HG03280 (cell line): ENCODE measurements at regions not wholly inside any gene's neighbourhood (a gene's known extent, or its start where the extent isn't known, plus 50 kb on each side); places are given as distances from the start of the nearest gene placed in this dataset.

ENCODE experiments used
- ATAC-seq: cut with Tn5 transposase; IDR thresholded peaks from one replicate; pipeline ENCODE4 v1.9.1; 2021; ENCODE audit warnings: mild to moderate bottlenecking, moderate library complexity; ENCODE audit not compliant: unreplicated experiment

DNA sequence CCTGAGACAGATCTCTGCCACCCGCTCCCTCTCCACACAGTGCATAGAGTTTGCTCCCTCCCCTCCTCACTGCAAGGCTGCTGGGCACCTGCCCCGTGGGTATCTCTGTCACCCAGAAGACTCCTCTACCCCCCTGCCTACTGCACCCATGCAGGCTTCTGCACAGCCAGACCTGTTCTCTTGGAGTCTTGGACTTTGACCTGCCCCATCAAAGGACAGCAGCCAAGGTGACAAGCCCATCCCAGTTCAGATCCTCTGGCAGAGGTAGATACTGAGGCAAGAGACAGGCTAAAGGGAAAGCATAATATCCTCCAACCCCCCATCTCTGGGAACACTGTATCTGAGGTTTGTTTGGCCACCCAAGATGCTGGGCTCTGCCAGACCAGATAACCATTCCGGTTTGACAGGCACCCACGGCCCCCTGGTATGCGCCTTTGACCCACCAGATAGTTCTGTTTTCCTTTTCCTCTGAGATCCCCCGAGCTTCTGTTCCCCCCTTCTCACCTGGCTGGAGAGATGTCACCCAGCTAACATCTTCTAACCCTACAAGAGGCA is 239.6 kb downstream of the SOX9 start:
- ATAC-seq: no peak

DNA sequence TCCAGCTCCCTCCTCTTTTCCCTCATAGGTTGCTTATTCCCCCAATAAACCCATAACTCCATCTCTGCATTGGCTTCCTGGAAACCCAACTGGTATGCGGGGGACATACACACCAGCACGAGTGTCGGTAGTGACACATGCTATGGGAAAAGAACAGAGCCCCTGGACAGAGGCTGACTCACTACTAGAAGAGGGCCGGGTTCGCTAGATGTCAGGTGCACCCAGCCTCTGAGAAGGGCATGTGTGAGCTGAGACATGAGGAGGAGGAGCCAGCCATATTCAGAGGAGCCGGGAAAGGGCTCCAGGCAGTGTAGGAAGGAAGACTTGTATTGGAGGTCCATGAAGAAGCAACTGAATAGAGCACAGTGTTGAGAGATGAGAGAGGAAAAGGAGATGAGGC is 241.1 kb downstream of the SOX9 start:
- no peak for ATAC-seq

DNA sequence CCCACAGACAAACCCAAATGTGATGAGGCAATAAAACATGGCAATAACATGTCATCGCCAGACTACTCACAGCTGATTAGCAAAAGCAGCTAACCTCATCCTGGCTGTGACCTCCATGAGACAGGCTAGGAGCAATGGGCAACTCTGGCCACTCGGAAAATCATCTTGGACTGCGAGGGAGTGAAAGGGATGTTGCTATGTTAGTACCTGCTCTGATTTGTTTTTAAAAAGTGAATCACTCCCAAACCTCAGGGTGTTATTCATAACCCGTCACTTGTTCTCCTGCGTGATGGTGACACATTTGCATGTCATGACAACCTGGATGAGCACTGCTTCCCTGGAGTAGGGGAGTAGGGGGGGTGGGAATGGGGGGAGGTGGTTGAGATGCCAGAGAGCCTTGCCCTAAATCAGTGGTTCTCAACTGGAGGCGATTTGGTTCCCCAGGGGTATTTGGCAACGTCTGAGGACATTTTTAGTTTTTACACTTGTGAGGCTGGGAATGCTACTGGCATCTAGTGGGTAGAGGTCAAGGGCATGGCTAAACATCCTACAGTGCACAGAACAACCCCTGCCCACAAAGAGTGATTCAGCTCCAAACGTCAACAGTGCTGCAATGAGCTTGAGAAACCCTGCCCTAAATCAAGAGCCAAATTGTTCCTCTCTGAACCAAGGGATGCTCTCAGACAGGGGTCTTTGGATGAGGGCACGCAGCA is 241.7 kb downstream of the SOX9 start:
- ATAC-seq: no peak

DNA sequence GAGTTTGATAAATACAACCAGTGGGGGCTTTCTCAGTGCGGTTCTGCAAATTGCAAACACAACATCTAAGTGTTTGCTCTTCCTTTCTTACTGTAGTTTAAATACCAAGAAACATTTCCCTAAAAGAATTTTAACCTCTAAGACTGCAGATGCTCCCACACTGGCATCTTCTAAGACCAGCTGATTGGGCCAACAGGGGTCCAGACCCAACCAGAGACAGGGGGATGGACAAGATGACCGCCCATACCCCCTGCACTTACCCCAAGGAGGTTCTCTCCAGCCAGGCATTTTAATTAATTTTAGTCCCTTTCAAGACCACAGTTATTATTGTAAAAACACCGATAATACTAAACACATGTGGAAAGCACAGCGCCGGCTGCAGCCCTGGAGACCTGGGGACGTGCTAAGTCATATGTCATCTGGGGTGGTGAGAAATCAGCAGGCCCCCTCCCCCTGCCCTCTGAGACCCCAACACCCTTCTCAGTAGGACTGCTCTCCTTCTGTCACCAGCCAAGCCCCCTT is 242.3 kb downstream of the SOX9 start:
- no peak for ATAC-seq

DNA sequence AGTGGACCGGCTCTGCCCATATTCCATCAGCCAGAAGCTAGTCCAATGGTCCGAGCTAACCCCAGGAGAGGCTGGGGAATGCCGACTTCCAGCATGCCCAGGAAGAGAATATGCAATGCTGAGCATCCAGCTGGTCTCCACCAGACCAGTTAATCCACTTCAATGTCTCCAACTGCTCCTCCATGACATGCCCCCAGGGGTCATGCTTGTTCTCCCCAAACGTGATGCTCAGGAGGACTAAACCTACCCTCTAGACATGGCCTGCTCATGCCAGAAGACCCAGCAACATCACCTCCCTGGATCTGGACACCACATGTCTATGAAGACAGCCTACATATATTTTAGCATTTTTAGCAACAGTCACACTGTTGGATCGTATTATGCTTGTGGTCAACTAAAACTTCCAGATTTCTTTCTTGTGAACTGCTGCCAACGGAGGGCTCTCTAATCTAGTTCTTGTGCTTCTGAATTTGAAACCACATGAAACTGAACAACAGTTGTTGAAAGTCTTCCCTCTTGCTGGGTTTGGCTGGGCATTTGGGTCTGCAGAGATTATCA is 245.1 kb downstream of the SOX9 start:
- ATAC-seq: no peak

DNA sequence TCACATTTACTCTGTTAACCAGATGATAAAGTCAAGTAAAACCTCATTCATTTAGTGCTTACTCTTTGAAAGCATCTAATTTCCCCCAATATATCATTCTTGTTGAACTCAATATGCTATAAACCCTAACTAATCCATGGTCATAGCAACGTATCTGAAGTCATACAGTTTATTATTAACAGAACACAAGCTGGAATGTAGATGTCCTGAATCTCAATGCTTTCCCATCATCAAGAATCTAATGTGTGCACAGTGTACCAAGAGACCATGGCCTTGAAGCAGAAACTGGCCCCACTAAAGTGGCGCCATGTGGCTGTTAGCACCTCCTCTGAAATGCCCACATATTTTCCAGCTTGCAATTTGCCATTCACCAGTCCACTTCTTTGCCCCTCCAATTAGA is 245.8 kb downstream of the SOX9 start:
- no peak for ATAC-seq

DNA sequence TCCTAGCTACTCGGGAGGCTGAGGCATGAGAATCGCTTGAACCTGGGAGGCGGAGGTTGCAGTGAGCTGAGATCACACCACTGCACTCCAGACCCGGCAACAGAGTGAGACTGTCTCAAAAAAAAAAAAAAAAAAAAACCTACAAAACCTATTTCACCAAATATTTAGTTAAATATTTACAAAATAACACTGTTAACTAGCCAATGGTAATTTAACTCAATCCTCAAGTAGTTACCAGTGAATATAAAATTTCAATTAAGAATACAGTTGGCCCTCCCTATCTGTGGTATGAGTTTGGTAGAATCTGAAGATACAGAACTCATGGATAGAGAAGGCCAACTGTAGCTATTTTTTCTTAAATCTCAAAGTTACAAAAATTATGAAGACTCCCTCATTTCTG is 247.4 kb downstream of the SOX9 start:
- no peak for ATAC-seq

DNA sequence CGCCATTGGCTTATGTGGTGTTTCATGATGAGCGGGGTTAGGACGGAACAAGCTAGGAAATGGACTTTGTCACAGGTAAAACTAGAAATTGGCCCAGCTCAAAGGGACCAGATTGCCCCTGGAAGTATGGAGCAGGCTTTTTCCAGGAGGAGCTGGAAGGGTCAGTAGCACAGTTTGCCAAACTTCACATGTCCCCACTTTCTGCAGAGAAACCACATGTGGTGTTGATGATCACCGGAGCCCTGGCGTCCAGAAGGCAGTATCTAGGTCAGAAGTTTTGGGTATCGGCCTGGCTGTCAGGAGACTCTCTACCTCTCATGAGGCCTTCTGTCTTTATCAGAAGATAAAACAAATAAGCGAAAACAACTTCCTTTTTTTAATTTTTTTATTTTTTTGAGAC is 248.5 kb downstream of the SOX9 start:
- ATAC-seq: no peak

DNA sequence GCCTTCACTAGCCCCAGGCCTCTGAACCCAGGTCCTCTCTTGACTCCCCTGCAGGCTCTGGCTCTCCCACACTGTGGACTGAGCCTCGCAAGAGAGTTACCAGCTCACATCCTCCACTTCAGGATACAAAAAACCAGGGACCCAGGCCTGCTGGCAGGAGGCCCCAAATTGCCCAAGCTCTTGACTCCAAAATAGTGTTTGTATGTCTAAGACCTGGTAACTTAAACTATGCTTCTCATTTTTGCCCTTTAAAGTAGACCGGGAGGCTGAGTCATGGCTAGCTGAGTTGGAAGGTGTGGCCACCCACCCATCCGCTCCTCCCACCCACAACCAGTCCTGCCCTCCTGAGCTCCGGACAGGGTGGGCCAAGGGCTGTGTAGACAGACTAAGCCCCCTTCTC is 250.0 kb downstream of the SOX9 start:
- ATAC-seq: no peak

DNA sequence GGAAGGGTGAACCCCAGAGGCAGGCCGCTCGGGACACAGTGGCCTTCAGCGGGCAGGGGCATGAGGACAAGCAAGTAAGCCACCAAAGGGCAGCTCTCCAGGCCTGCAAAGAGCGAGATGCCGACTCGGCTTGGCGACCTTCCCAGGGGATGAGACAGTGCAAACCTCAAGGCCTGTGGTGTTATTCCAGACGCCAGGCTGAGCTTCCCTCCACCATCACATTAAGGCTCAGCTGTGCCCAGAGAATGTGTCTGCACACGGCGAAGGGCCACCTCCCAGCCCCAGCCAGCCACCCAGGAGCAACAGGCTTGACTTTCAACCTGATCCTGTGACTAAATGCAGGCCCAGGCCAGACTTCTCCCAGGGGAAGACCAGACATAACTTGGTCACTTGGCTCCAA is 251.4 kb downstream of the SOX9 start:
- ATAC-seq: no peak

DNA sequence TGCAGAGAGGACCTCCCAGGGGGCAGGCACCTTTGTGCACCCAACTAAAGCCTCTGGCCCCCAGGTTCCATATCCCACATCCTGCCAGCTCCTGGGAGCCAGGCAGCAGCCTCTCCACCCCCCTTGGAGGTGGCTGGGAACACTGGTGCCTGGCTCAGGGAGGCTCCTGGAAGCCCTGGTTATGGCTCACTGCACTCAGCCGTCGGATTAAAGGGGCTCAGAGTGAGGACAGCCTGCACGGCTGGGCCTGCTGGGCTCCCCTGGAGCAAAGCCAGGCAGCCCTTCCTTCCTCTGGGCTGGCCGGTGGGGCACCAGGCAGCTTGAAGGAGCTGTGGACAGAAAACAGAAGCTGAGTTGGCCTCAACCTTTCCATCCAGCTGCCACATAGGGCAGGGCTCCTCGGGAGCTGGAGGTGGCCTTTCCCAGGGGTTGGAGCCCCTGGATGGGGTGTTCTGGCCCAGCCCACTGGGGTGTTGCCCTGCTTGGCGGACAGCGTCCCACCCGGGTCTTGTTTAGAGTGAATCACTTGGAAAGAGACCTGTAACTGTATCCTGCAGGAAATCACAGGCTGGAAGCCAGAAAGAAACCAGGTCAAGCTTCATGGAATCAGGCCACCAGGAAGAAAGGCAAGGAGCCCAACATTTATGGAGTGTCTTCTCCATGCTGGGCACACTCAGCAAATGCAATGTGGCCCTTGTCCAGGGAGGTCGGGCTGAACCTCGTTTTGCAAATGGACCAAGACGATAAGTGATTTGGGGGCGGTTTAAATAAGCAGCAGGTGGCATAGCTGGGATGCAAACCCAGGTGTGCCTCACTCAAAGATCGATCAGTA is 253.3 kb downstream of the SOX9 start:
- ATAC-seq: no peak

DNA sequence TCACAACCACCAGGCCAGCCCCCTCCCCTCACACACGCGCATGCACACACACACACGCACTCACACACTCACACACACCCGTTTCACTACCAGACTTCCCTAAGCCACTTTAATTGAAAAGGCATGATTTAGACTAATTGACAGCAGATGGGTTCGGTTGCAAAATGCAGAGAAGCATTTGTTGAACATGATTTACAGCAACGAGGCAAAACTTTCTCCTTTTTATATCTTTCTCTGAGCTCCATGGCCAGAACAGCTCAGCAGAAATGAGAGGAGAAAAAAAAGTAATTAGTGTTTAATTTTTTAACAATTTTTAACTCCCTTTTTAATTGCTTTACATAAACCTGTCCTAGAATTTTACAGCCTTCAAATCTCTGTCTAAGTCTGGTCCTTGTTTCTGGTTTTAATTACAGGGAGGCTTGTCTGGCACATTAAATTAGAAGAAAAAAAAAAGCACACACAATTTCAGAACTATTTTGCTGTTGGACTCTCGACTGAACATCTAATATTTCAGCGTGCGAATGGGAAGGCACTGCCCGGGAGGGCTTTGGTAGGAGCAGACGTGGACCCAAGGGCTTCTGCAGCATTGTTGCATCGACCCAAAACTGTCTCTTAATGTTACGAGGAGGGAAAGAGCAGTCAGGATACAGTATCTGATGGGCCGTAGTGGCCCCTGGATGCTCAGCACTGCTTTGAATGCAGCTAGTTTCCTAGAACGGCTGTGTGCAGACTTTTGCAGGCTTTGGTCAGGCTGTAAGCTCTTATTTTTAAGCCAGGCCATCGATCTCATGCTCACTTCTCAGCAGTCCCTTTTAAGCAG is 255.9 kb downstream of the SOX9 start:
- no peak for ATAC-seq

DNA sequence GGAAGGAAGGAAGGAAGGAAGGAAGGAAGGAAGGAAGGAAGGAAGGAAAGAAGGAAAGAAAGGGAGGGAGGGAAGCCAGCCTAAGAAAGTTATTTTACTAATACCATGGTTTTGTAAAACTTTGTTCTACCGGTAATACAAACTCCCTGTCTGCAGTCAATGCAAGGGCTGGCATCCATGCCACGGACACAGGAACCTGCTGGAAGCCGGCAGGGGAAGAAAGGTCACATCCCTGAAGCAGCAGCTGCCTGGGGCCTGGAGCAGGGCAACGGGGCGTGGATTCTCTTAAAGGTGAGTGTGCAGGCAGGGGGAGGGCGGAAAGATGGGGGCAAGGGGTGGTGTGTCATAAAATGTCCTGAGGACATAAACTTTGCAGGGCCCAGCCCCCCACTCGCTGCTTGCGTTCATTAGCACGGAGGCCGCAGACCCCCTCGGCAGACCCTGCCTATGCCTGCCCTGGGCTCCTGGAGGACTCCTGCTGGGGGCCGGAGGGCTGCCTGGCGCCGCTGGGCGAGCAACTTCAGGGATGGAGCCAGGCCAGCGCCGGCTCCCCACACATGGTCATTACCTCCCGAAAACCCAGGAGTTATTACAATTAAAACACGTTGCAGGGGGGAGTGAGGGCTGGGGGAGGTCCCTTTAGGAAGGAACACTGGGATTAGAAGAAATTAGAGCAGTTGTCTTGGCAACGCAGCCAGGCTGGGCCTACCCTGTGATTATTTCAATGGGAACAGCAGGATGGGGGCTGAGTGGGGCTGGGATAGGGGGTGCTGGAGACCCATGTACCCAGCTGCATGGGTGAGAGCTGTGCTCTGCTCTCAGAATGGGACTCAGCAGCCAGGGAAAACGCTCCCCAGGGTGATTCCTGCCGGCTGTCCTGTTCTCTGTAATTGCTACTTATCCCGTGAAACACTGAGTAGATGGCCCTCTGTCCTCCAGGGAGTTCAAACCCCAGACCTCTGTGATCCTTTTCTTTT is 257.9 kb downstream of the SOX9 start:
- no peak for ATAC-seq

DNA sequence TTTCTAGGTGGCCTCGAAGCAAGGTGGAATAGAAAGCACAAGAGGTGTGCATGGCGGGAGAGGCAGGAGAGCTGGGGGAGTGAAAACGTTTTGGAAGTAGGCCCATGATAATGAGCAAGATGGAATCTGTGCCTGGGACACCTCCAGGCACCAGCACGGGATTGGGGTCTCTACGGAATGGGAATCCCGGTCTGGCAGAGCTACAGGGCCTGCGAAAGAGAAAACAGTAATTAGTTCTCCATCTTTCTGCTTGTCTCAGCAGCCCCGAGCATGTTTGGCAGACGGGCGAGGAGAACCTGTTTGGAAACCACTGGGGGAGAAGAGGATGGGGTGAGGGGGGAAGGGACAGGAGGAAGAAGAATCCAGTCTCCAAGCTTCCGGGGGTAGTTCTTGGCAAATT is 258.7 kb downstream of the SOX9 start:
- ATAC-seq: no peak

DNA sequence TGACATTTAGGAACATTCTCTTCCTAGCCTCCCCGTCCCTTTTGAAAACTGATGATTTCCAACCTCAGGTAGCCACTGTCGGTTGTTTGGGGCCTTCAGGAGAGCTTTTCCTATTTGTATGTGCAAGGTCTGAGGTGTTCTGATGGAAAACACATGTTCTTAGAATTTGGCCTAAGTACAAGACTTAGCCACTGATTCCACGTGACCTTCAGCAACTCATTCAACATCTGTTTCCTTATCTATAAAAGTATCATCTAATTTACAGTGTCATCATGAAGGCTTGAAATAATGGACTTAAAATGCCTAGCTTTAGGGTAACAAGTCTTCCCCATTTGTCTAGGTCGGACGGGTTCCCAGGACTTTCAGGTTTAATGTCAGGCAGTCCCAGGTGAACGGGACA is 259.3 kb downstream of the SOX9 start:
- ATAC-seq: no peak

DNA sequence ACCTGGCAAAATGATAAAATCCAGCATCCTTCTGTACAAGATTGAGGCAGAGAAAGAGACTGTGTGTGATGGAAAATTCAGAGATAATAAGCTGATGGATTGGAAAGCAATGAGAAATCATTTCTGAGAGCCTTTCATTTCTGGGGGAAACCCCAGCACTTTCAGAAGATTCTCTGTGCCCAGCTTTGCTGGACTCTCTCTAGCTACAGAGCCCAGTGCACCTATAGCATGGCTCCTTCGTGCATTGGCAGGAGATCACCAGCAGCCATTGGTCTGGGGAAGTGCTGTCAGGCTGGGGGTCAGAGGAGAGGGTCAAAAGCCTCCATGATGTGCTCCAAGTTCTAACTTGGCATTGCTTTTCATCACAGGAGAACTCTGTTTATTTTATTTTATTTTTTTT is 259.9 kb downstream of the SOX9 start:
- ATAC-seq: no peak

DNA sequence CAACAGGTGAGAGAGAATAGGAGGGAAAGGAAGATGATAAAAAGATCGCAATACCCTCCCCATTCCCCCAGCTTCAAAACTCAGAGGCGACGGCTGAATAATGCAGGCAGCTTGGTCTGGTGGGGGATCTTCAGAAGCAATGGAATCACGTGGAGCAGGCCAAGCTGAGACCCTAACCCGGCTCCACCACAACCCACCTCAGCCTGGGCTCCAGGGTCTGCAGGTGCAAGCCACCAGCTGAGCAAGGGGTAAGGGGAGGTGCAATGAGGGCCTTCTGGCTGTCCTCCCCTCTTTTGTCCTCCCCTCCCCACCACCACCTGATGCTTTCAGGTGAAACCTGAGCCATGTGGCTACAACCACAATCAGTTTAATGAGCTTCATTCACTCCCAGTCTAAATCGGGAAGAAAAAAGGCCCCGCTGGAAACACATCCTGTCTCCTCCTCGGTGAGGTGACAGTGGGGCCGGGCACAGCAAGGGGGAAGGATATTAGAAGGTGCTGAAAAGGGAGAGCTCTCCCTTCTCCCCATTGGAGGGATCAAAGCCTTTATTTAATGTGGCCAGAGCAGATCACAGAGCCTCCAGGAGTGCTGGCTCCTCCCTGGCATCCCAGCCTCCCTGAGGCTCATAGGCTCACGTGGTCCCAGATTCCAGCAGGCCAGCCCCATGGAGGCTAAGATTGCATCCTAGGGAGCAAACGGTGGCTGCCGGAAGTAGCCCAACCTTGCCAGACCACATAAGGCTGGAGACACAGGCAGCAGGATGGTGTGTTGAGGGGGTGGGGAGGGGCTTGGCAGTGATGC is 261.0 kb downstream of the SOX9 start:
- no peak for ATAC-seq

DNA sequence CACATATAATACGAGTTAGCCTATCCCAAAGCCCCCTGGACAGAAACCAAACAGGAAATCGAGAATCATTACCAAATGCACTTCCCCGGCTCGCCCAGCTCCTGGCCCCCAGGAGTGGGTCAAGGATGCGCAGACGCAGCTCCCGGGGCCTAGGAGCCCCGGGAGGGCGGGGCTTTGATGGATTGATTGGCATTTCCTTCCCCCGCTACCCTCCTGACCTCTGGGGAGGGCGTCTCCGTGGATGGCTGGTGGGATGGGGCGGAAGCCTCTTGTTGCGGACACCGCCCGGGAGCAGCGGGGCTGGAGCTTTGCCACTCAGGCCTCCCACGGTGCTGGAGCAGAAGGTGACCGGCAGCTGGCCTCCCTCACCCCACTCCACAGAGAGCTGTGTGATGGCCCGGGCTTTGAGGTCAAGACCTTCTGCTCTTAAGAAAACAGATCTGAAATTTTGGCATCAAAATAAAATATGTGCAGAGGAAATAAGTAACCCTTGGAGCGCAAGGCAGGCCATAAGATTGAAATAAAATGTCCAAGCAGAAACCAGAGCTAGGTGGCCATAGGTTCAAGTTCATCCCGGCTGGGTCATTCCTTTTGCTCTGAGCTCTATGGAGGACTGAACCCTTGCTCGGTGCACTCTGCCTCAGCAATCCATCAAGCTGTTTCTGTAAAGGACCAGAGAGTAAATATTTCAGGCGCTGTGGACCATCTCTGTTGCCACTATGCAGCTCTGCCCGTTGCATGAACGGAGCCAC is 262.3 kb downstream of the SOX9 start:
- ATAC-seq: no peak
